ENCODE measurements at regions not wholly inside any gene's neighbourhood (a gene's known extent, or its start where the extent isn't known, plus 50 kb on each side); places are given as distances from the start of the nearest gene placed in this dataset.

DNA sequence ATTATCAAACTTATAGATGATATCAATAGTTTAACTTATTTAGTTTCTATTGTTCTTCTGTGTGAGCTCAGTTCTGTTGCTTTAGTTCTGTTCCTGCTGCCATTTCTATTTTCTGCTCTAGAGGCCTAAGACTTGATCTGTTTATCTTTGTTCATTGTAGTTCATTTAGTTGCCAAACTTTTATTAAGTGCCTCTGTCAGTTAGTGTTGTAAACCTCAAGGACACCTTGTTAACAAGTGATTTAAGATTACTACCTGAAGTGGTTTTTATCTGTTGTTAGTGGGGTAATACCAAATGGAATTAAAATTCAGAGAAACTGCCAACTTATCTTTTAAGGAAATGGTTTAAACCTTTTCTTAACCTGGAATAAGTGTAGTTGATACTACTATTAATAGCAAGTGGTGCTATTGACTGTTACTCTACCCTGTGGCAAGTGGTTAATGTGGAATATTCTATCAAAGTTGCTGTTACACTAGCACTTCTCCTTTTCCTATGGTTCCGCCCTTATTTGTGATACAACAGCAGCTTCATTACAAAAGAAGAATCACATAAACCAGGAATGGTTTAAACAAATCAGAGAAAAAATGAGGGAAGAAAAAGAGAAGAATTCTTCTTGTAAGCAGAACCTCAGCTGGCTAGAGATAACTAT, 500.6 kb upstream of the GOLIM4 start:
- Histone ChIP-seq H3K27me3 (ENCODE audit: insufficient read depth) (no peaks in the 10 kb centered on the region), H3K9ac (no peak overlapping the region), H2AFZ (ENCODE audit: low read depth) (no peak overlapping the region), H3K27ac (ENCODE audit: low read depth in 2 of 2, low read length in 1 of 2) (no peak overlapping the region), H3F3A (replicated peaks; ENCODE audit: insufficient read depth) (no peaks in the 10 kb centered on the region), H3K9me3 (no peaks in the 10 kb centered on the region), H3K36me3 (replicated peaks in 1 of 2; ENCODE audit: control insufficient read depth in 1 of 2, insufficient read depth in 2 of 2, low read length in 1 of 2) (no peaks in the 10 kb centered on the region), H3K4me3 (ENCODE audit: low read depth in 2 of 2, low read length in 1 of 2) (no peak overlapping the region), H4K20me1 (ENCODE audit: insufficient read depth) (no peaks in the 10 kb centered on the region), H3K79me2 (ENCODE audit: insufficient read depth) (no peaks in the 10 kb centered on the region), H3K4me1 (ENCODE audit: control insufficient read depth in 1 of 2, insufficient read depth in 2 of 2, low read depth in 1 of 2, low read length in 1 of 2) (peaks cover 0 to 3% of the 10 kb centered on the region in 2 experiments; a peak in 2 of 4 replicates), H3K4me2 (no peak overlapping the region), H3K9me2 (no peaks in the 10 kb centered on the region)
- DNase-seq: no peak
- TF ChIP-seq, protein P1, sequence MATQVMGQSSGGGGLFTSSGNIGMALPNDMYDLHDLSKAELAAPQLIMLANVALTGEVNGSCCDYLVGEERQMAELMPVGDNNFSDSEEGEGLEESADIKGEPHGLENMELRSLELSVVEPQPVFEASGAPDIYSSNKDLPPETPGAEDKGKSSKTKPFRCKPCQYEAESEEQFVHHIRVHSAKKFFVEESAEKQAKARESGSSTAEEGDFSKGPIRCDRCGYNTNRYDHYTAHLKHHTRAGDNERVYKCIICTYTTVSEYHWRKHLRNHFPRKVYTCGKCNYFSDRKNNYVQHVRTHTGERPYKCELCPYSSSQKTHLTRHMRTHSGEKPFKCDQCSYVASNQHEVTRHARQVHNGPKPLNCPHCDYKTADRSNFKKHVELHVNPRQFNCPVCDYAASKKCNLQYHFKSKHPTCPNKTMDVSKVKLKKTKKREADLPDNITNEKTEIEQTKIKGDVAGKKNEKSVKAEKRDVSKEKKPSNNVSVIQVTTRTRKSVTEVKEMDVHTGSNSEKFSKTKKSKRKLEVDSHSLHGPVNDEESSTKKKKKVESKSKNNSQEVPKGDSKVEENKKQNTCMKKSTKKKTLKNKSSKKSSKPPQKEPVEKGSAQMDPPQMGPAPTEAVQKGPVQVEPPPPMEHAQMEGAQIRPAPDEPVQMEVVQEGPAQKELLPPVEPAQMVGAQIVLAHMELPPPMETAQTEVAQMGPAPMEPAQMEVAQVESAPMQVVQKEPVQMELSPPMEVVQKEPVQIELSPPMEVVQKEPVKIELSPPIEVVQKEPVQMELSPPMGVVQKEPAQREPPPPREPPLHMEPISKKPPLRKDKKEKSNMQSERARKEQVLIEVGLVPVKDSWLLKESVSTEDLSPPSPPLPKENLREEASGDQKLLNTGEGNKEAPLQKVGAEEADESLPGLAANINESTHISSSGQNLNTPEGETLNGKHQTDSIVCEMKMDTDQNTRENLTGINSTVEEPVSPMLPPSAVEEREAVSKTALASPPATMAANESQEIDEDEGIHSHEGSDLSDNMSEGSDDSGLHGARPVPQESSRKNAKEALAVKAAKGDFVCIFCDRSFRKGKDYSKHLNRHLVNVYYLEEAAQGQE (IDR thresholded peaks at IDR 0.05; ENCODE audit: low read depth, low read length): no peak
- no peak for TF ChIP-seq TCF12 (IDR thresholded peaks at IDR 0.05)
- no peak for TF ChIP-seq FOXM1 (IDR thresholded peaks at IDR 0.05; ENCODE audit: low read depth)
- TF ChIP-seq CHD2 (IDR thresholded peaks at IDR 0.05; ENCODE audit: low read length, partially characterized antibody): no peak
- TF ChIP-seq EP300 (IDR thresholded peaks at IDR 0.05; ENCODE audit: borderline replicate concordance in 1 of 2, low read depth in 1 of 2, low read length in 1 of 2): no peak
- TF ChIP-seq, protein P2, sequence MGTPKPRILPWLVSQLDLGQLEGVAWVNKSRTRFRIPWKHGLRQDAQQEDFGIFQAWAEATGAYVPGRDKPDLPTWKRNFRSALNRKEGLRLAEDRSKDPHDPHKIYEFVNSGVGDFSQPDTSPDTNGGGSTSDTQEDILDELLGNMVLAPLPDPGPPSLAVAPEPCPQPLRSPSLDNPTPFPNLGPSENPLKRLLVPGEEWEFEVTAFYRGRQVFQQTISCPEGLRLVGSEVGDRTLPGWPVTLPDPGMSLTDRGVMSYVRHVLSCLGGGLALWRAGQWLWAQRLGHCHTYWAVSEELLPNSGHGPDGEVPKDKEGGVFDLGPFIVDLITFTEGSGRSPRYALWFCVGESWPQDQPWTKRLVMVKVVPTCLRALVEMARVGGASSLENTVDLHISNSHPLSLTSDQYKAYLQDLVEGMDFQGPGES (IDR thresholded peaks at IDR 0.05; ENCODE audit: low read depth, low read length): no peak
- TF ChIP-seq, protein P3, sequence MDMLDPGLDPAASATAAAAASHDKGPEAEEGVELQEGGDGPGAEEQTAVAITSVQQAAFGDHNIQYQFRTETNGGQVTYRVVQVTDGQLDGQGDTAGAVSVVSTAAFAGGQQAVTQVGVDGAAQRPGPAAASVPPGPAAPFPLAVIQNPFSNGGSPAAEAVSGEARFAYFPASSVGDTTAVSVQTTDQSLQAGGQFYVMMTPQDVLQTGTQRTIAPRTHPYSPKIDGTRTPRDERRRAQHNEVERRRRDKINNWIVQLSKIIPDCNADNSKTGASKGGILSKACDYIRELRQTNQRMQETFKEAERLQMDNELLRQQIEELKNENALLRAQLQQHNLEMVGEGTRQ (IDR thresholded peaks at IDR 0.05; ENCODE audit: borderline replicate concordance, low read depth, low read length): no peak
- TF ChIP-seq, protein P4, sequence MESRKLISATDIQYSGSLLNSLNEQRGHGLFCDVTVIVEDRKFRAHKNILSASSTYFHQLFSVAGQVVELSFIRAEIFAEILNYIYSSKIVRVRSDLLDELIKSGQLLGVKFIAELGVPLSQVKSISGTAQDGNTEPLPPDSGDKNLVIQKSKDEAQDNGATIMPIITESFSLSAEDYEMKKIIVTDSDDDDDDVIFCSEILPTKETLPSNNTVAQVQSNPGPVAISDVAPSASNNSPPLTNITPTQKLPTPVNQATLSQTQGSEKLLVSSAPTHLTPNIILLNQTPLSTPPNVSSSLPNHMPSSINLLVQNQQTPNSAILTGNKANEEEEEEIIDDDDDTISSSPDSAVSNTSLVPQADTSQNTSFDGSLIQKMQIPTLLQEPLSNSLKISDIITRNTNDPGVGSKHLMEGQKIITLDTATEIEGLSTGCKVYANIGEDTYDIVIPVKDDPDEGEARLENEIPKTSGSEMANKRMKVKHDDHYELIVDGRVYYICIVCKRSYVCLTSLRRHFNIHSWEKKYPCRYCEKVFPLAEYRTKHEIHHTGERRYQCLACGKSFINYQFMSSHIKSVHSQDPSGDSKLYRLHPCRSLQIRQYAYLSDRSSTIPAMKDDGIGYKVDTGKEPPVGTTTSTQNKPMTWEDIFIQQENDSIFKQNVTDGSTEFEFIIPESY (IDR thresholded peaks at IDR 0.05; ENCODE audit: borderline replicate concordance, low read depth): no peak
- TF ChIP-seq, protein P5, sequence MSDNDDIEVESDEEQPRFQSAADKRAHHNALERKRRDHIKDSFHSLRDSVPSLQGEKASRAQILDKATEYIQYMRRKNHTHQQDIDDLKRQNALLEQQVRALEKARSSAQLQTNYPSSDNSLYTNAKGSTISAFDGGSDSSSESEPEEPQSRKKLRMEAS (IDR thresholded peaks at IDR 0.05; ENCODE audit: low read depth): no peak
- no peak for TF ChIP-seq YY1 (IDR thresholded peaks at IDR 0.05; ENCODE audit: low read depth)
- no peak for TF ChIP-seq GABPA (IDR thresholded peaks at IDR 0.05; ENCODE audit: low read depth)
- no peak for TF ChIP-seq MEF2A (IDR thresholded peaks at IDR 0.05; ENCODE audit: borderline replicate concordance, low read depth)
- no peak for TF ChIP-seq RFX5 (IDR thresholded peaks at IDR 0.05; ENCODE audit: low read length)
- TF ChIP-seq, protein P6, sequence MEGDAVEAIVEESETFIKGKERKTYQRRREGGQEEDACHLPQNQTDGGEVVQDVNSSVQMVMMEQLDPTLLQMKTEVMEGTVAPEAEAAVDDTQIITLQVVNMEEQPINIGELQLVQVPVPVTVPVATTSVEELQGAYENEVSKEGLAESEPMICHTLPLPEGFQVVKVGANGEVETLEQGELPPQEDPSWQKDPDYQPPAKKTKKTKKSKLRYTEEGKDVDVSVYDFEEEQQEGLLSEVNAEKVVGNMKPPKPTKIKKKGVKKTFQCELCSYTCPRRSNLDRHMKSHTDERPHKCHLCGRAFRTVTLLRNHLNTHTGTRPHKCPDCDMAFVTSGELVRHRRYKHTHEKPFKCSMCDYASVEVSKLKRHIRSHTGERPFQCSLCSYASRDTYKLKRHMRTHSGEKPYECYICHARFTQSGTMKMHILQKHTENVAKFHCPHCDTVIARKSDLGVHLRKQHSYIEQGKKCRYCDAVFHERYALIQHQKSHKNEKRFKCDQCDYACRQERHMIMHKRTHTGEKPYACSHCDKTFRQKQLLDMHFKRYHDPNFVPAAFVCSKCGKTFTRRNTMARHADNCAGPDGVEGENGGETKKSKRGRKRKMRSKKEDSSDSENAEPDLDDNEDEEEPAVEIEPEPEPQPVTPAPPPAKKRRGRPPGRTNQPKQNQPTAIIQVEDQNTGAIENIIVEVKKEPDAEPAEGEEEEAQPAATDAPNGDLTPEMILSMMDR (IDR thresholded peaks at IDR 0.05): no peak
- TF ChIP-seq FOXJ3 (CRISPR knock-in tag; IDR thresholded peaks at IDR 0.05): no peak
- TF ChIP-seq SIN3A (IDR thresholded peaks at IDR 0.05; ENCODE audit: borderline replicate concordance, low read depth, low read length): no peak
- no peak for TF ChIP-seq NFIC (IDR thresholded peaks at IDR 0.05; ENCODE audit: borderline replicate concordance)
- POLR2A ChIA-PET: no interaction called here
- CTCF ChIA-PET: interaction anchor here (1.5 kb wide), 1 partner anchor 25 kb away, joined by 3 read pairs; no protein-coding TSS in a partner anchor
- WGBS (ENCODE audit: low lambda C conversion rate): 69% methylated on average over 1 of the region's 1 CpG

All from SK-N-SH (cell line).